Astrocyte (in vitro differentiated cells and primary cell): ENCODE measurements at regions not wholly inside any gene's neighbourhood (a gene's known extent, or its start where the extent isn't known, plus 50 kb on each side); places are given as distances from the start of the nearest gene placed in this dataset.

ENCODE experiments used
- DNase-seq: peaks from one replicate; pipeline ENCODE4 v3.0.0-alpha.2; 2010; ENCODE audit warnings: low read depth
- FAIRE-seq: peaks from 2 replicates; lab custom pipeline; 2011; peaks lifted over from hg19 to GRCh38; lab: Jason Lieb, UNC
- H2AFZ ChIP-seq: 2 replicates; pipeline ENCODE4 v1.6.0; 2012; ENCODE audit warnings: low read depth, low read length, inconsistent platforms
- H3K27ac ChIP-seq: 2 replicates; pipeline ENCODE4 v1.5.1; 2011; ENCODE audit warnings: low read depth, low read length, inconsistent platforms
- H3K27me3 ChIP-seq: 2 replicates; pipeline ENCODE4 v1.6.0; 2011; ENCODE audit warnings: low read length, inconsistent platforms; ENCODE audit not compliant: insufficient read depth
- H3K36me3 ChIP-seq: 2 replicates; pipeline ENCODE4 v1.5.1; 2011; ENCODE audit warnings: low read length, inconsistent platforms; ENCODE audit not compliant: insufficient read depth
- H3K4me1 ChIP-seq: 2 replicates; pipeline ENCODE4 v1.5.1; 2011; ENCODE audit warnings: low read length, inconsistent platforms; ENCODE audit not compliant: insufficient read depth
- H3K4me2 ChIP-seq: 2 replicates; pipeline ENCODE4 v1.6.0; 2012; ENCODE audit warnings: low read length, inconsistent platforms
- H3K4me3 ChIP-seq: 2 replicates; pipeline ENCODE4 v1.5.1; 2011; ENCODE audit warnings: low read depth, mild to moderate bottlenecking, low read length, inconsistent platforms; ENCODE audit not compliant: insufficient read depth
- H3K79me2 ChIP-seq: 2 replicates; pipeline ENCODE4 v1.6.0; 2012; ENCODE audit warnings: mild to moderate bottlenecking, low read length, inconsistent platforms; ENCODE audit not compliant: insufficient read depth
- H3K9ac ChIP-seq: 2 replicates; pipeline ENCODE4 v1.6.0; 2012; ENCODE audit warnings: mild to moderate bottlenecking, low read length, inconsistent platforms
- H3K9me3 ChIP-seq: 2 replicates; pipeline ENCODE4 v1.5.1; 2012; ENCODE audit warnings: low read depth, mild to moderate bottlenecking, low read length, inconsistent platforms; ENCODE audit not compliant: insufficient read depth
- H4K20me1 ChIP-seq: 2 replicates; pipeline ENCODE4 v1.6.0; 2012; ENCODE audit warnings: low read length, inconsistent platforms; ENCODE audit not compliant: insufficient read depth
- H3K27ac Mint-ChIP-seq: one replicate; pipeline ENCODE4 v1.8.0; 2021; ENCODE audit warnings: mild to moderate bottlenecking, mixed read lengths; ENCODE audit not compliant: unreplicated experiment
- H3K27me3 Mint-ChIP-seq: one replicate; pipeline ENCODE4 v1.8.0; 2021; ENCODE audit warnings: low read depth, mixed read lengths; ENCODE audit not compliant: unreplicated experiment
- H3K36me3 Mint-ChIP-seq: one replicate; pipeline ENCODE4 v1.8.0; 2021; ENCODE audit warnings: low read depth, mixed read lengths; ENCODE audit not compliant: unreplicated experiment
- H3K4me1 Mint-ChIP-seq: one replicate; pipeline ENCODE4 v1.8.0; 2021; ENCODE audit warnings: low read depth, mixed read lengths; ENCODE audit not compliant: unreplicated experiment
- H3K4me3 Mint-ChIP-seq: one replicate; pipeline ENCODE4 v1.8.0; 2021; ENCODE audit warnings: mild to moderate bottlenecking, moderate library complexity, mixed read lengths; ENCODE audit not compliant: unreplicated experiment
- H3K9me3 Mint-ChIP-seq: one replicate; pipeline ENCODE4 v1.8.0; 2021; ENCODE audit warnings: mild to moderate bottlenecking, mixed read lengths; ENCODE audit not compliant: unreplicated experiment
- EZH2 ChIP-seq: IDR thresholded peaks from 2 replicates; pipeline ENCODE4 v1.6.1; 2012; ENCODE audit warnings: mild to moderate bottlenecking, low read length, inconsistent platforms; ENCODE audit not compliant: insufficient read depth
- TF ChIP-seq, protein P1 (sequence below): IDR thresholded peaks from 2 replicates; pipeline ENCODE4 v1.5.1; 2011; ENCODE audit warnings: low read depth, mild to moderate bottlenecking, inconsistent platforms, low read length, moderate library complexity; ENCODE audit not compliant: insufficient read depth

DNA sequence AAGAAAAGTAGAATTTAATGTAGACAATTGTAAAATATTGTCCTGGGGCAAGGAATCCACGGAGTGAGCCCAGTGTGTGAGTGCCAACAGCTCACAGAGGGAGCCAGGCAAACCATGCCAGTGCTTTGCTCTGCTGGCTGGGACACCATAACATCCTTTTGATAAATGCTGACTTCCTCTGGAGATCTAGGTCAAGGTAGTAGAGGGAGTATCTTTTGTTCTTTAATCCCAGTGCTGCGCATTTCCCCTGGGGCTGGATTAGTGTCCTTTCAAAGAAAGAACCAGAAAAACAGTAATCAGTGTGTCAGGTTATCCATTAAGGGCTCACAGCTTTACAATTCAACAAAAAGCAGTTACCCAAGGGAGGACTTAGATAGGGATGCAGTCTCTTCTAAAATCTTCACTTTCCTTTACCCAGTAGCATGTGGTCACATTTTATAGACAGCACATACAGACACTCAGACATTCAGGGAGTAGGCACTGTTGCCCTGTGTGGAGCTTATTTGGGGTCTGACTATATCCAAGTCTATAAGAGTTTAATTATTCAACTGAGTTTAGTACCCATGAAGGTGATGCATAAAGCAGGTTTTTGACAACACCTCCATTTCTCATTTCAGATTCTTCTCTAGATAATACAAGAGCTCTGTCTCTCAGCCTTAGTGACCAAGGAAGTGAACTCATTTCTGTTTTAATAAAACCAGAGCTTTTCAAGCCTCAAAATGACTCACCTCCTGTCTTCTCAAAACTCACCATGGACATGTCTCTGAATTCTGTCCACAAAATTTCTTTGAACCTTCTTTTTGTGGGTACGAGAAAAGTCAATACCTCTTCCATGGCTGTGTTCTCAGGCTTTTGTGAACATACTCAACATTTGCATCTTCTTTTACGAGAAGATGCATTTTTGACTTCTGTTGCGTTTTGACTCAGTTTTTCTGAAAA lies 215.3 kb downstream of the BRINP2 start:
- Histone ChIP-seq H3K27ac (no peak overlapping the region), H2AFZ (peak overlapping the region; percentile 10), H3K4me2 (peak overlapping the region; percentile 18), H3K9ac (no peak overlapping the region), H3K36me3 (no peaks in the 10 kb centered on the region), H4K20me1 (no peaks in the 10 kb centered on the region), H3K4me1 (peaks cover 14% of the 10 kb centered on the region), H3K27me3 (no peaks in the 10 kb centered on the region), H3K79me2 (no peaks in the 10 kb centered on the region), H3K4me3 (no peak overlapping the region), H3K9me3 (no peaks in the 10 kb centered on the region)
- Mint-ChIP-seq H3K27me3 (no peaks in the 10 kb centered on the region), H3K36me3 (no peaks in the 10 kb centered on the region), H3K4me1 (peaks cover 25% of the 10 kb centered on the region), H3K27ac (peak overlapping the region; percentile 48), H3K9me3 (peaks cover 6% of the 10 kb centered on the region), H3K4me3 (no peak overlapping the region)
- FAIRE-seq (no peak), DNase-seq (peak; percentile 8)
- TF ChIP-seq EZH2, result no peak
- TF ChIP-seq, protein P1, sequence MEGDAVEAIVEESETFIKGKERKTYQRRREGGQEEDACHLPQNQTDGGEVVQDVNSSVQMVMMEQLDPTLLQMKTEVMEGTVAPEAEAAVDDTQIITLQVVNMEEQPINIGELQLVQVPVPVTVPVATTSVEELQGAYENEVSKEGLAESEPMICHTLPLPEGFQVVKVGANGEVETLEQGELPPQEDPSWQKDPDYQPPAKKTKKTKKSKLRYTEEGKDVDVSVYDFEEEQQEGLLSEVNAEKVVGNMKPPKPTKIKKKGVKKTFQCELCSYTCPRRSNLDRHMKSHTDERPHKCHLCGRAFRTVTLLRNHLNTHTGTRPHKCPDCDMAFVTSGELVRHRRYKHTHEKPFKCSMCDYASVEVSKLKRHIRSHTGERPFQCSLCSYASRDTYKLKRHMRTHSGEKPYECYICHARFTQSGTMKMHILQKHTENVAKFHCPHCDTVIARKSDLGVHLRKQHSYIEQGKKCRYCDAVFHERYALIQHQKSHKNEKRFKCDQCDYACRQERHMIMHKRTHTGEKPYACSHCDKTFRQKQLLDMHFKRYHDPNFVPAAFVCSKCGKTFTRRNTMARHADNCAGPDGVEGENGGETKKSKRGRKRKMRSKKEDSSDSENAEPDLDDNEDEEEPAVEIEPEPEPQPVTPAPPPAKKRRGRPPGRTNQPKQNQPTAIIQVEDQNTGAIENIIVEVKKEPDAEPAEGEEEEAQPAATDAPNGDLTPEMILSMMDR, result no peak

DNA sequence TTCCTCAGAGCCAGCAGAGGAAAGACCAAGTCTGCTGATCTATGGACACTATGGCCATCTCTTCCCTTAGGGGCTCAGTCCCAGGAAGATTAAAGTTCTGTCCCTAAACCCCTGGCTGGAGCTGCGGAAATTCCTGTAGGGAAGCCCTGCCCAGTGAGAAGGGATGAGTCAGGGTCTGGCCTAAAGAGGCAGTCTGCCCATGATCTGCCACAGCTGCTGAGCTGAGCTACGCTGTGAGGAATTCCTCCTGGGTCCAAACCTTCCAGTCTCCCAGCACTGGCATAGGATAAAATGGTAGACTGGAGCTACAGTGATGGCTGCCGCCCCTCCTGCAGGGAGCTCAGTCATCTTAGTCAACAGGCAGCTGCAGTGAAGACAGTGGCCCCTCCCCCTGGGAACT lies 213.7 kb downstream of the BRINP2 start:
- Mint-ChIP-seq H3K9me3 (peaks cover 2% of the 10 kb centered on the region), H3K36me3 (no peaks in the 10 kb centered on the region), H3K4me3 (no peak overlapping the region), H3K27ac (no peak overlapping the region), H3K4me1 (peaks cover 25% of the 10 kb centered on the region), H3K27me3 (no peaks in the 10 kb centered on the region)
- TF ChIP-seq, protein P1, result no peak
- no peak for TF ChIP-seq EZH2
- Histone ChIP-seq H3K4me2 (no peak overlapping the region), H3K4me3 (no peak overlapping the region), H4K20me1 (no peaks in the 10 kb centered on the region), H2AFZ (no peak overlapping the region), H3K9ac (no peak overlapping the region), H3K27ac (no peak overlapping the region), H3K27me3 (no peaks in the 10 kb centered on the region), H3K36me3 (no peaks in the 10 kb centered on the region), H3K9me3 (no peaks in the 10 kb centered on the region), H3K79me2 (no peaks in the 10 kb centered on the region), H3K4me1 (peaks cover 14% of the 10 kb centered on the region)
- DNase-seq (peak; percentile 58), FAIRE-seq (no peak)

DNA sequence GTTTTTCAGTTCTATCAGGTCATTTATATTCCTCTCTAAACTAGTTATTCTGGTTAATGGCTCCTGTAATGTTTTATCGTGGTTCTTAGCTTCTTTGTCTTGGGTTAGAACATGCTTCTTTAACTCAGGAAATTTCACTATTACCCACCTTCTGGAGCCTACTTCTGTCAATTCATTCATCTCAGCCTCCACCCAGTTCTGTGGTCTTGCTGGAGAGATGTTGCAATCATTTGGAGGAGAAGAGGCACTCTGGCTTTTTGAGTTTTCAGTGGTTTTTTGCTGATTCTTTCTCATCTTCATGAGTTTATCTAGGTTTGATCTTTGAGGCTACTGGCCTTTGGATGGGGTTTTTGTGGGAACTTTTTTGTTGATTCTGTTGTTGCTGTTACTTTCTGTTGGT lies 213.0 kb downstream of the BRINP2 start:
- Mint-ChIP-seq H3K36me3 (no peaks in the 10 kb centered on the region), H3K4me1 (peaks cover 25% of the 10 kb centered on the region), H3K27me3 (no peaks in the 10 kb centered on the region)

More for the DNA sequence above, 213.0 kb downstream of the BRINP2 start:
- Mint-ChIP-seq H3K4me3 (no peak overlapping the region), H3K9me3 (peaks cover 2% of the 10 kb centered on the region), H3K27ac (no peak overlapping the region)
- TF ChIP-seq EZH2, result no peak
- TF ChIP-seq, protein P1, result no peak
- Histone ChIP-seq H2AFZ (no peak overlapping the region), H3K4me2 (no peak overlapping the region), H3K36me3 (no peaks in the 10 kb centered on the region), H3K4me1 (peaks cover 14% of the 10 kb centered on the region), H3K9me3 (no peaks in the 10 kb centered on the region), H4K20me1 (no peaks in the 10 kb centered on the region), H3K27me3 (no peaks in the 10 kb centered on the region), H3K9ac (no peak overlapping the region), H3K4me3 (no peak overlapping the region), H3K79me2 (no peaks in the 10 kb centered on the region), H3K27ac (no peak overlapping the region)
- peak; percentile 6 for DNase-seq
- no peak for FAIRE-seq
